ENCODE measurements at regions not wholly inside any gene's neighbourhood (a gene's known extent, or its start where the extent isn't known, plus 50 kb on each side); places are given as distances from the start of the nearest gene placed in this dataset.

- Histone ChIP-seq H3K14ac (ENCODE audit: low read length) (no peak overlapping the region), H3K9me3 (ENCODE audit: insufficient read depth, low read depth, low read length) (no peaks in the 10 kb centered on the region), H3K4me2 (ENCODE audit: low read length) (no peak overlapping the region), H4K12ac (ENCODE audit: low read depth, low read length) (no peak overlapping the region), H3K4ac (ENCODE audit: low read depth, low read length) (no peak overlapping the region), H3K79me1 (ENCODE audit: low read length) (no peaks in the 10 kb centered on the region), H3K4me3 (ENCODE audit: low read depth, low read length) (no peak overlapping the region), H2AFZ (ENCODE audit: insufficient read depth, low read length, poor library complexity) (no peak overlapping the region), H3K23ac (ENCODE audit: low read length) (no peak overlapping the region), H3K4me1 (ENCODE audit: control insufficient read depth in 1 of 2, insufficient read depth in 2 of 2, low read length in 2 of 2) (no peaks in the 10 kb centered on the region), H3K27me3 (ENCODE audit: insufficient read depth, low read length) (no peaks in the 10 kb centered on the region), H3K27ac (ENCODE audit: low read depth, low read length) (no peak overlapping the region), H2AK5ac (ENCODE audit: low read length) (no peak overlapping the region), H2BK120ac (ENCODE audit: insufficient read depth, low read length, poor library complexity) (no peak overlapping the region), H2BK5ac (ENCODE audit: low read depth, low read length, poor library complexity) (no peak overlapping the region), H3K79me2 (ENCODE audit: control insufficient read depth, insufficient read depth, low read length, poor library complexity) (no peaks in the 10 kb centered on the region), H4K91ac (ENCODE audit: low read depth, low read length) (no peak overlapping the region), H3K9ac (ENCODE audit: low read length) (no peak overlapping the region), H3K36me3 (ENCODE audit: control insufficient read depth in 1 of 2, insufficient read depth in 2 of 2, low read length in 2 of 2) (no peaks in the 10 kb centered on the region), H2BK12ac (ENCODE audit: low read length) (no peak overlapping the region), H3K18ac (ENCODE audit: low read length) (no peak overlapping the region), H4K8ac (ENCODE audit: low read depth, low read length) (no peak overlapping the region)
- no CpG with 5 or more reads among the region's 3 CpGs for WGBS (ENCODE audit: extremely low coverage, insufficient coverage, insufficient read length)
- no peak for DNase-seq
Measured at GRCh38 chr2:137836671-137837070, 127.6 kb upstream of the HNMT start.

DNA sequence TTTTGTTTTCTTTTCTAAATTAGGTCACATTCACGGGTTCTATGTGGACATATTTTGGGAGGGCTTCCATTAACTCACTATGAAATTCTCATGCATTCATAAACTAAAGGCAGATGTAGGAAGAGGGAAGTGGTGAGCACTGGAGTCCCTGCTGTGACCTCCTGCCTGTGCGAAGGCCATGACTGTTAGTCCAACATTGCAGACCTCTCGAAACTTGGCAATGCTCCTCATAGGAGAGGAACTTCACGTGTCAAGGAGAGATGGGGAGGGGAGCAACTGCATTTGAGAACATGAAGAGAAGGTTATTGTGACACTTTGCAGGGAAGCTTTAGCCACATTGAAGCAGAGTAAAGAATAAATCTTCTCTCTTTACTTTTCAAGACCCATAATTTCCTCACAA, 126.4 kb upstream of the HNMT start:
- H3K4ac ChIP-seq (ENCODE audit: low read depth, low read length), result no peak overlapping the region
- no CpG with 5 or more reads among the region's 4 CpGs for WGBS (ENCODE audit: extremely low coverage, insufficient coverage, insufficient read length)
- H2BK5ac ChIP-seq (ENCODE audit: low read depth, low read length, poor library complexity), result no peak overlapping the region
- peaks cover 5 to 6% of the 10 kb centered on the region in 2 experiments for H3K4me1 ChIP-seq (ENCODE audit: control insufficient read depth in 1 of 2, insufficient read depth in 2 of 2, low read length in 2 of 2)
- no peak overlapping the region for H4K91ac ChIP-seq (ENCODE audit: low read depth, low read length)
- H3K36me3 ChIP-seq (ENCODE audit: control insufficient read depth in 1 of 2, insufficient read depth in 2 of 2, low read length in 2 of 2), result no peaks in the 10 kb centered on the region
- no peak overlapping the region for H2BK120ac ChIP-seq (ENCODE audit: insufficient read depth, low read length, poor library complexity)
- no peak for DNase-seq
- no peak overlapping the region for H2BK12ac ChIP-seq (ENCODE audit: low read length)
- no peak overlapping the region for H4K12ac ChIP-seq (ENCODE audit: low read depth, low read length)
- no peak overlapping the region for H3K14ac ChIP-seq (ENCODE audit: low read length)
- no peak overlapping the region for H2AK5ac ChIP-seq (ENCODE audit: low read length)
- no peak overlapping the region for H3K23ac ChIP-seq (ENCODE audit: low read length)
- H4K8ac ChIP-seq (ENCODE audit: low read depth, low read length), result no peak overlapping the region
- no peak overlapping the region for H3K4me2 ChIP-seq (ENCODE audit: low read length)
- H3K27ac ChIP-seq (ENCODE audit: low read depth, low read length), result no peak overlapping the region
- H3K27me3 ChIP-seq (ENCODE audit: insufficient read depth, low read length), result no peaks in the 10 kb centered on the region
- no peaks in the 10 kb centered on the region for H3K79me2 ChIP-seq (ENCODE audit: control insufficient read depth, insufficient read depth, low read length, poor library complexity)
- H3K4me3 ChIP-seq (ENCODE audit: low read depth, low read length), result no peak overlapping the region
- H3K9me3 ChIP-seq (ENCODE audit: insufficient read depth, low read depth, low read length), result no peaks in the 10 kb centered on the region
- no peak overlapping the region for H3K9ac ChIP-seq (ENCODE audit: low read length)
- H3K18ac ChIP-seq (ENCODE audit: low read length), result no peak overlapping the region
- H2AFZ ChIP-seq (ENCODE audit: insufficient read depth, low read length, poor library complexity), result no peak overlapping the region
- H3K79me1 ChIP-seq (ENCODE audit: low read length), result no peaks in the 10 kb centered on the region

DNA sequence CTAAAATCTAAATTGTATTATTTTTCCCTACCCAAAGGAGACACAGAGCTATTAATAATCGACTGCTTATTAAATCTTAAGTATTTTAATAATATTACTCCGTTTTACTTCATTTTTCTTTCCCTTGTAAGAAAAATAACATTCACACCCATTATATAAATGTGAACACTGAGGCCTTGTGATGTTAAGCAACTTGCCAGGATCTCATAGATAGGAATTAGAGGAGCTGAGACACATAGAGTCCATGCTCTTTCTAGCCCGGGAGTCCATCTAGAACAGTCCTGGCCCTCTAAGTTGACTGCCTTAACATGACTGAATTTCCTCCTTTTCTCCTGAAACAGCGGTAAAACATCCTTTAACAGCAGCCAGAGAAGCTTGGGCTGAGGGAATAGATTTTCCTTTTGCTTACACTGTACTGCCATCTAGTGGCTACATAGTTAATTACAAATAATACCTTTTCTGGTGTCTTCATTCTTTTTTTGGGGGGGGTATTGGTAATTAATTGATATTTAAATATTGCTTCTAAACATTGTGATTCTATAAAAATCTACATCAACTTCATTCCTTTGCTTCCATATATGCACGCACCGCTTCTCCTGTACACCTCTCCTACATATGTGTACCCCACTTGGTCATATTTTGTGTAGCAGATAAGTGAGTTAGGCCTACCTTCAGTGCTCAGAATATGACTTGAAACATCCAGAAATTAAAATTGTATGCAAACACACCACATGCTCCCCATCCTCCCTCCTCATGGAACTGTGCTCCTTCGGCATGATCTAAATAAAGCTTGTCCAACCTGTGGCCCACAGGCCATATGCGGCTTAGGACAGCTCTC, 125.8 kb upstream of the HNMT start:
- no peak overlapping the region for H2AK5ac ChIP-seq (ENCODE audit: low read length)
- no peak overlapping the region for H4K91ac ChIP-seq (ENCODE audit: low read depth, low read length)
- no peak overlapping the region for H4K8ac ChIP-seq (ENCODE audit: low read depth, low read length)
- no peak overlapping the region for H3K4ac ChIP-seq (ENCODE audit: low read depth, low read length)
- no peak overlapping the region for H2BK5ac ChIP-seq (ENCODE audit: low read depth, low read length, poor library complexity)
- H3K36me3 ChIP-seq (ENCODE audit: control insufficient read depth in 1 of 2, insufficient read depth in 2 of 2, low read length in 2 of 2), result no peaks in the 10 kb centered on the region
- no peak overlapping the region for H3K9ac ChIP-seq (ENCODE audit: low read length)
- no peaks in the 10 kb centered on the region for H3K79me2 ChIP-seq (ENCODE audit: control insufficient read depth, insufficient read depth, low read length, poor library complexity)
- peak in 1 of 2 donors; percentile 74 for DNase-seq
- no peaks in the 10 kb centered on the region for H3K27me3 ChIP-seq (ENCODE audit: insufficient read depth, low read length)
- no peak overlapping the region for H3K27ac ChIP-seq (ENCODE audit: low read depth, low read length)
- H3K23ac ChIP-seq (ENCODE audit: low read length), result no peak overlapping the region
- H3K4me2 ChIP-seq (ENCODE audit: low read length), result no peak overlapping the region
- H3K14ac ChIP-seq (ENCODE audit: low read length), result no peak overlapping the region
- H3K4me3 ChIP-seq (ENCODE audit: low read depth, low read length), result no peak overlapping the region
- H3K18ac ChIP-seq (ENCODE audit: low read length), result no peak overlapping the region
- no peak overlapping the region for H2AFZ ChIP-seq (ENCODE audit: insufficient read depth, low read length, poor library complexity)
- no peak overlapping the region for H2BK12ac ChIP-seq (ENCODE audit: low read length)
- H3K4me1 ChIP-seq (ENCODE audit: control insufficient read depth in 1 of 2, insufficient read depth in 2 of 2, low read length in 2 of 2), result peaks cover 5 to 6% of the 10 kb centered on the region in 2 experiments
- WGBS (ENCODE audit: extremely low coverage, insufficient coverage, insufficient read length), result no CpG with 5 or more reads among the region's 8 CpGs
- no peaks in the 10 kb centered on the region for H3K9me3 ChIP-seq (ENCODE audit: insufficient read depth, low read depth, low read length)
- no peaks in the 10 kb centered on the region for H3K79me1 ChIP-seq (ENCODE audit: low read length)
- H4K12ac ChIP-seq (ENCODE audit: low read depth, low read length), result no peak overlapping the region
- H2BK120ac ChIP-seq (ENCODE audit: insufficient read depth, low read length, poor library complexity), result no peak overlapping the region

GRCh38 chr2:137842430-137842829, 121.8 kb upstream of the HNMT start:
- Histone ChIP-seq H2AFZ (ENCODE audit: insufficient read depth, low read length, poor library complexity) (no peak overlapping the region), H3K9me3 (ENCODE audit: insufficient read depth, low read depth, low read length) (no peaks in the 10 kb centered on the region)

More at GRCh38 chr2:137842430-137842829, 121.8 kb upstream of the HNMT start:
- H3K4me1 ChIP-seq (ENCODE audit: control insufficient read depth in 1 of 2, insufficient read depth in 2 of 2, low read length in 2 of 2), result peaks cover 5 to 6% of the 10 kb centered on the region in 2 experiments
- H3K27me3 ChIP-seq (ENCODE audit: insufficient read depth, low read length), result no peaks in the 10 kb centered on the region
- no peak overlapping the region for H4K91ac ChIP-seq (ENCODE audit: low read depth, low read length)
- no peak overlapping the region for H4K12ac ChIP-seq (ENCODE audit: low read depth, low read length)
- no peaks in the 10 kb centered on the region for H3K79me2 ChIP-seq (ENCODE audit: control insufficient read depth, insufficient read depth, low read length, poor library complexity)
- peak; percentile 21 to 61 for DNase-seq
- no peak overlapping the region for H3K18ac ChIP-seq (ENCODE audit: low read length)
- no peak overlapping the region for H4K8ac ChIP-seq (ENCODE audit: low read depth, low read length)
- peaks cover 2% of the 10 kb centered on the region for H3K79me1 ChIP-seq (ENCODE audit: low read length)
- H2AK5ac ChIP-seq (ENCODE audit: low read length), result no peak overlapping the region
- no peak overlapping the region for H3K4me3 ChIP-seq (ENCODE audit: low read depth, low read length)
- no peak overlapping the region for H3K4ac ChIP-seq (ENCODE audit: low read depth, low read length)
- H3K4me2 ChIP-seq (ENCODE audit: low read length), result no peak overlapping the region
- H3K27ac ChIP-seq (ENCODE audit: low read depth, low read length), result no peak overlapping the region
- no peak overlapping the region for H2BK5ac ChIP-seq (ENCODE audit: low read depth, low read length, poor library complexity)
- H3K23ac ChIP-seq (ENCODE audit: low read length), result no peak overlapping the region
- no peaks in the 10 kb centered on the region for H3K36me3 ChIP-seq (ENCODE audit: control insufficient read depth in 1 of 2, insufficient read depth in 2 of 2, low read length in 2 of 2)
- no peak overlapping the region for H3K9ac ChIP-seq (ENCODE audit: low read length)
- H2BK12ac ChIP-seq (ENCODE audit: low read length), result no peak overlapping the region
- H3K14ac ChIP-seq (ENCODE audit: low read length), result no peak overlapping the region
- H2BK120ac ChIP-seq (ENCODE audit: insufficient read depth, low read length, poor library complexity), result no peak overlapping the region

Data from trophoblast cell (in vitro differentiated cells and primary cell).